DND-41 (cell line): ENCODE measurements at regions not wholly inside any gene's neighbourhood (a gene's known extent, or its start where the extent isn't known, plus 50 kb on each side); places are given as distances from the start of the nearest gene placed in this dataset.
"Not testable (repeated sequence)": the region's sequence is repeated elsewhere in the genome, so short reads cannot be mapped to it uniquely, and the experiment has no call there.

Experiments used
- ATAC-seq: fragments of 200-7000 bp; cut with Tn5 transposase; 3 replicates; pipeline ENCODE4 v1.9.1; 2021; ENCODE audit warnings: low read depth; ENCODE audit not compliant: insufficient read depth
- DNase-seq: peaks from one replicate; pipeline ENCODE4 v3.0.0-alpha.2; 2020
- H2AFZ ChIP-seq: 2 replicates; pipeline ENCODE4 v1.6.0; 2012; ENCODE audit warnings: low read depth, low read length
- H3K27ac ChIP-seq: 2 replicates; pipeline ENCODE4 v1.5.1; 2012; ENCODE audit warnings: low read length, inconsistent platforms
- H3K27me3 ChIP-seq: fragments of 200-600 bp; sonication (generic); 2 replicates; pipeline ENCODE4 v1.6.0; 2012; ENCODE audit warnings: low read length, mild to moderate bottlenecking, inconsistent platforms; ENCODE audit not compliant: insufficient read depth, poor library complexity
- H3K36me3 ChIP-seq: 2 replicates; pipeline ENCODE4 v1.5.1; 2012; ENCODE audit warnings: low read length, inconsistent platforms; ENCODE audit not compliant: insufficient read depth
- H3K4me1 ChIP-seq: 2 replicates; pipeline ENCODE4 v1.5.1; 2012; ENCODE audit warnings: mild to moderate bottlenecking, low read length; ENCODE audit not compliant: insufficient read depth
- H3K4me2 ChIP-seq: 2 replicates; pipeline ENCODE4 v1.6.0; 2012; ENCODE audit warnings: mild to moderate bottlenecking, moderate library complexity, low read length, inconsistent platforms; ENCODE audit not compliant: insufficient read depth
- H3K4me3 ChIP-seq, 2 experiments: fragments of 200-600 bp in 1 of 2; shearing (Covaris generic) in 1 of 2; 2 replicates each; pipeline ENCODE4 v1.5.1; 2012 to 2016; ENCODE audit warnings: inconsistent platforms in 2 of 2, low read length in 2 of 2, mild to moderate bottlenecking in 2 of 2, low read depth in 1 of 2, moderate library complexity in 1 of 2
- H3K79me2 ChIP-seq: 2 replicates; pipeline ENCODE4 v1.6.0; 2012; ENCODE audit warnings: low read length, inconsistent platforms; ENCODE audit not compliant: insufficient read depth
- H3K9ac ChIP-seq: 2 replicates; pipeline ENCODE4 v1.6.0; 2012; ENCODE audit warnings: low read depth, mild to moderate bottlenecking, inconsistent platforms, low read length, moderate library complexity
- H3K9me3 ChIP-seq: 2 replicates; pipeline ENCODE4 v1.5.1; 2012; ENCODE audit warnings: low read length, moderate library complexity, mild to moderate bottlenecking, inconsistent platforms; ENCODE audit not compliant: insufficient read depth, severe bottlenecking
- H4K20me1 ChIP-seq: 2 replicates; pipeline ENCODE4 v1.6.0; 2012; ENCODE audit warnings: low read length; ENCODE audit not compliant: insufficient read depth
- EZH2 ChIP-seq: IDR thresholded peaks from 3 replicates; pipeline ENCODE4 v1.6.1; 2012; ENCODE audit warnings: borderline replicate concordance, low read depth, mild to moderate bottlenecking, moderate library complexity, low read length, inconsistent platforms; ENCODE audit not compliant: severe bottlenecking
- TF ChIP-seq, protein P1 (sequence below): IDR thresholded peaks from 2 replicates; pipeline ENCODE4 v1.5.1; 2012; ENCODE audit warnings: borderline replicate concordance, low read length, moderate library complexity, mild to moderate bottlenecking; ENCODE audit not compliant: poor library complexity, severe bottlenecking; ENCODE audit errors: extremely low read depth

DNA sequence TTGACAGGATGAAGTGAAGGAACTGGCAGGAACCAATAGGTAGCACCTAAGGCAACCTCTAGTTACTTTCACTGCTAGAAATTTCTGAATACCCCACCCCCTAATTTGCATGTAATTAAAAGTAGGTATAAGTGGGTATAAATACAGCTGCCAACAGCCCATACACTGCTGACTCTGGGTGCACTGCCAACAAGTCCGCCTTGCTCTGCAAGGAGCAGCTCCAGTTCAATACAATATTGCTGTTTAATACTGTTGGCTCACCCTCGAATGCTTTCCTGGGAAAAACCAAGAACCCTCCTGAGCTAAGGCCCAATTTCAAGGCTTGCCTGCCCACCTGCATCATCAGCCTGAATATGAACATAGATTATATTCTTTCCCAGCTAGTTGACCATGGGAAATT is 981.9 kb downstream of the ADGRL2 start:
- H4K20me1 ChIP-seq, result no peaks in the 10 kb centered on the region
- H3K9ac ChIP-seq, result no peak overlapping the region
- no peak for TF ChIP-seq EZH2
- TF ChIP-seq, protein P1, sequence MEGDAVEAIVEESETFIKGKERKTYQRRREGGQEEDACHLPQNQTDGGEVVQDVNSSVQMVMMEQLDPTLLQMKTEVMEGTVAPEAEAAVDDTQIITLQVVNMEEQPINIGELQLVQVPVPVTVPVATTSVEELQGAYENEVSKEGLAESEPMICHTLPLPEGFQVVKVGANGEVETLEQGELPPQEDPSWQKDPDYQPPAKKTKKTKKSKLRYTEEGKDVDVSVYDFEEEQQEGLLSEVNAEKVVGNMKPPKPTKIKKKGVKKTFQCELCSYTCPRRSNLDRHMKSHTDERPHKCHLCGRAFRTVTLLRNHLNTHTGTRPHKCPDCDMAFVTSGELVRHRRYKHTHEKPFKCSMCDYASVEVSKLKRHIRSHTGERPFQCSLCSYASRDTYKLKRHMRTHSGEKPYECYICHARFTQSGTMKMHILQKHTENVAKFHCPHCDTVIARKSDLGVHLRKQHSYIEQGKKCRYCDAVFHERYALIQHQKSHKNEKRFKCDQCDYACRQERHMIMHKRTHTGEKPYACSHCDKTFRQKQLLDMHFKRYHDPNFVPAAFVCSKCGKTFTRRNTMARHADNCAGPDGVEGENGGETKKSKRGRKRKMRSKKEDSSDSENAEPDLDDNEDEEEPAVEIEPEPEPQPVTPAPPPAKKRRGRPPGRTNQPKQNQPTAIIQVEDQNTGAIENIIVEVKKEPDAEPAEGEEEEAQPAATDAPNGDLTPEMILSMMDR, result no peak

DNA sequence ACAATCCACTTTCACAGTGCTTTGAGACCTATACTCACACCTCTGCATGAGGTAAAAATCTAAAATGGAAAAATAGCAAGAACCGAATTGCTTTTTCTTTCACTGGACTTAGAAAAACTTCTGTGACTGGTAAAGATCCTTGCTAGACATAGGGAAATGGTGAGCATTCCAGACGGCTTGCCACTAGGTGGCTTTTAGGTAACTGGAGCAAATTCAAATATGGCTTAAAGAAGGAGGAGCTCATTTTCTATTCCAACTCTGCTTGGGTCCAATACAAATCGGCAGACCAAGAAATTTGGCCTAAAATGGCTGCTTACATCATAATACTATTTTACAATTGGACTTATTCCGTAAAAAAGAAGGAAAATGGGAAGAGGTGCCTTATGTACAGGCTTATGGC is 977.9 kb downstream of the ADGRL2 start:
- Histone ChIP-seq H3K4me2 (no peak overlapping the region), H3K27me3 (no peaks in the 10 kb centered on the region), H2AFZ (no peak overlapping the region), H3K4me1 (no peaks in the 10 kb centered on the region), H3K4me3 (no peak overlapping the region), H3K79me2 (no peaks in the 10 kb centered on the region), H3K9me3 (no peaks in the 10 kb centered on the region), H4K20me1 (no peaks in the 10 kb centered on the region), H3K36me3 (no peaks in the 10 kb centered on the region), H3K9ac (no peak overlapping the region), H3K27ac (no peak overlapping the region)
- ATAC-seq, result no peak
- TF ChIP-seq, protein P1, result no peak
- TF ChIP-seq EZH2, result no peak
- DNase-seq, result no peak

More for the DNA sequence above, 981.9 kb downstream of the ADGRL2 start:
- Histone ChIP-seq H2AFZ (no peak overlapping the region), H3K9me3 (no peaks in the 10 kb centered on the region), H3K4me2 (no peak overlapping the region), H3K27me3 (no peaks in the 10 kb centered on the region), H3K4me1 (no peaks in the 10 kb centered on the region), H3K27ac (no peak overlapping the region), H3K79me2 (no peaks in the 10 kb centered on the region), H3K36me3 (no peaks in the 10 kb centered on the region), H3K4me3 (no peak overlapping the region)
- ATAC-seq (no peak), DNase-seq (no peak)

GRCh38 chr1:82777240-82777639 is 976.5 kb downstream of the ADGRL2 start:
- Histone ChIP-seq H3K36me3 (no peaks in the 10 kb centered on the region), H3K27me3 (no peaks in the 10 kb centered on the region), H4K20me1 (no peaks in the 10 kb centered on the region), H2AFZ (no peak overlapping the region), H3K79me2 (no peaks in the 10 kb centered on the region), H3K4me2 (no peak overlapping the region), H3K9ac (no peak overlapping the region), H3K9me3 (no peaks in the 10 kb centered on the region), H3K4me1 (no peaks in the 10 kb centered on the region), H3K4me3 (no peak overlapping the region), H3K27ac (no peak overlapping the region)
- ATAC-seq (0 out of 3 replicates have a peak, but pooled peaks have one; percentile 22), DNase-seq (peak; percentile 6)
- no peak for TF ChIP-seq EZH2
- TF ChIP-seq, protein P1, result no peak

- not testable (repeated sequence) for ATAC-seq, DNase-seq, H3K9ac ChIP-seq, H3K4me2 ChIP-seq, H3K27ac ChIP-seq, H3K79me2 ChIP-seq, H2AFZ ChIP-seq, H3K4me3 ChIP-seq, H3K36me3 ChIP-seq, H3K4me1 ChIP-seq, H4K20me1 ChIP-seq, H3K27me3 ChIP-seq, H3K9me3 ChIP-seq
Observed at GRCh38 chr1:82776730-82777129, 976.0 kb downstream of the ADGRL2 start.
